ENCODE measurements at regions not wholly inside any gene's neighbourhood (a gene's known extent, or its start where the extent isn't known, plus 50 kb on each side); places are given as distances from the start of the nearest gene placed in this dataset.

DNA sequence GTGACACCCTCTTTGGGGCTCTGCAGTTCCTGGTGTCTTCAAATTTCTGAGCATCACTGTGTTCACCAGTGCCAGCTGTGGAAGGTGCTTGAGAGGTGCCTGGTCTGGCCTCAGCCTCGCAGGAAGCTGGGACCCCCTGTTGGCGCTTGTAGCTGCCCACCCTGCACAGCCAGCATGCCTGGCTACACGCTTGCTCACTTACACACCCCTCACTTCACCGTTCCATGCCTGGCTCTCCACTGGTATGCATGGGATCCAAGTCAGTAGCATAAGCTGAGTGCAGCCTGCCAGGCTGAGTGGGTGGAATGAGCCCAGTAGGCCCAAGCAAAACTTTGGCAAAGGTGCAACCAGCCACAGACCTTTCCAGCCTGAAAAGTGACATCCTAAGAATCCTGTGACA is 801.4 kb upstream of the PTPRD start:
- no peaks in the 10 kb centered on the region for H3K36me3 Mint-ChIP-seq
- H3K27me3 Mint-ChIP-seq = no peaks in the 10 kb centered on the region
- H3K4me3 Mint-ChIP-seq = no peak overlapping the region
- TF ChIP-seq, protein P1, sequence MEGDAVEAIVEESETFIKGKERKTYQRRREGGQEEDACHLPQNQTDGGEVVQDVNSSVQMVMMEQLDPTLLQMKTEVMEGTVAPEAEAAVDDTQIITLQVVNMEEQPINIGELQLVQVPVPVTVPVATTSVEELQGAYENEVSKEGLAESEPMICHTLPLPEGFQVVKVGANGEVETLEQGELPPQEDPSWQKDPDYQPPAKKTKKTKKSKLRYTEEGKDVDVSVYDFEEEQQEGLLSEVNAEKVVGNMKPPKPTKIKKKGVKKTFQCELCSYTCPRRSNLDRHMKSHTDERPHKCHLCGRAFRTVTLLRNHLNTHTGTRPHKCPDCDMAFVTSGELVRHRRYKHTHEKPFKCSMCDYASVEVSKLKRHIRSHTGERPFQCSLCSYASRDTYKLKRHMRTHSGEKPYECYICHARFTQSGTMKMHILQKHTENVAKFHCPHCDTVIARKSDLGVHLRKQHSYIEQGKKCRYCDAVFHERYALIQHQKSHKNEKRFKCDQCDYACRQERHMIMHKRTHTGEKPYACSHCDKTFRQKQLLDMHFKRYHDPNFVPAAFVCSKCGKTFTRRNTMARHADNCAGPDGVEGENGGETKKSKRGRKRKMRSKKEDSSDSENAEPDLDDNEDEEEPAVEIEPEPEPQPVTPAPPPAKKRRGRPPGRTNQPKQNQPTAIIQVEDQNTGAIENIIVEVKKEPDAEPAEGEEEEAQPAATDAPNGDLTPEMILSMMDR (conservative IDR thresholded peaks at IDR 0.05) = no peak
- no peak overlapping the region for H3K27ac Mint-ChIP-seq
- H3K9me3 Mint-ChIP-seq = no peaks in the 10 kb centered on the region
- no peaks in the 10 kb centered on the region for H3K4me1 Mint-ChIP-seq (ENCODE audit: unreplicated experiment)
- no peak for DNase-seq (ENCODE audit: extremely low spot score, unreplicated experiment)

DNA sequence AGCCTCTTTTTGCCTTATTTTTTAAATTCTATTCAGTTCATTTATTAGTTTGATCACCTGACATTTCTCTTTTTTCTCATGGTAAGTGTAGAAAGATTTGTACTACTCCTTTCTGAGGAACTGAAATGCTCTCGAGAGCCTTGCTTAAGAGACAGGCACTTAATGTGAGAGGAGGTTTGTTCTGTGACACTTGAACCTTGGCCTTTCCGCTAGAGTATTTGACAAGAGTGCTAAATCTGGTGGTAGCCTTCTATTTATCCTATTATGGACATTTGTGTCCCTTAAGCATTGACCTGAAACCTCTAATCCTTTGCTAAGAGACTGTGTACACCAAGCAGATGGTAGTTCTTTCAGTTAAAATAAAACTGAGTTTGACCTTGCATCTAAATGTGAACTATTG is 805.0 kb upstream of the PTPRD start:
- no peaks in the 10 kb centered on the region for H3K9me3 Mint-ChIP-seq
- no peak overlapping the region for H3K27ac Mint-ChIP-seq
- TF ChIP-seq, protein P1 (conservative IDR thresholded peaks at IDR 0.05) = no peak
- H3K4me3 Mint-ChIP-seq = no peak overlapping the region
- H3K36me3 Mint-ChIP-seq = no peaks in the 10 kb centered on the region
- DNase-seq (ENCODE audit: extremely low spot score, unreplicated experiment) = no peak
- H3K27me3 Mint-ChIP-seq = no peaks in the 10 kb centered on the region
- H3K4me1 Mint-ChIP-seq (ENCODE audit: unreplicated experiment) = no peaks in the 10 kb centered on the region

DNA sequence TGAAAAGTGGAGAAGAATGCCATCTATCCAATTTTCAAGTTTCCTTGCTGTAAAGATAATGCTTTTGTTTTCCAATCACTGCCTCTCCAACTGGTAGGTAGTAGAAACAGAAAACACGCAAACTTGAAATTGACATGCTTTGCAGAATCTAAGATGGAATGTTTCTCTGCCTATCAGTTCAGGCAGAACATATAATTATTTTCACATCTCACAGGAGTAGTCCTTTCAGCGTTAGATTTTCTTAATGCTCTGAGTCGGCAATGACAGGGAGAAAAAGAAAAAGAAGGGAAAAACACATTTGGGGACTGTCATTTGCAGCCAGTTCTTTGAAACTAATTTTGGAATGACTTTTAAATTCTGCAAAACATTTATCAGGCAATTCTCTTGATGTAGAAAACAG is 818.7 kb upstream of the PTPRD start:
- no peak for DNase-seq (ENCODE audit: extremely low spot score, unreplicated experiment)
- Mint-ChIP-seq H3K4me3 (no peak overlapping the region), H3K9me3 (no peaks in the 10 kb centered on the region), H3K27me3 (no peaks in the 10 kb centered on the region), H3K36me3 (no peaks in the 10 kb centered on the region), H3K27ac (no peak overlapping the region), H3K4me1 (ENCODE audit: unreplicated experiment) (no peaks in the 10 kb centered on the region)
- TF ChIP-seq, protein P1 (conservative IDR thresholded peaks at IDR 0.05) = no peak

DNA sequence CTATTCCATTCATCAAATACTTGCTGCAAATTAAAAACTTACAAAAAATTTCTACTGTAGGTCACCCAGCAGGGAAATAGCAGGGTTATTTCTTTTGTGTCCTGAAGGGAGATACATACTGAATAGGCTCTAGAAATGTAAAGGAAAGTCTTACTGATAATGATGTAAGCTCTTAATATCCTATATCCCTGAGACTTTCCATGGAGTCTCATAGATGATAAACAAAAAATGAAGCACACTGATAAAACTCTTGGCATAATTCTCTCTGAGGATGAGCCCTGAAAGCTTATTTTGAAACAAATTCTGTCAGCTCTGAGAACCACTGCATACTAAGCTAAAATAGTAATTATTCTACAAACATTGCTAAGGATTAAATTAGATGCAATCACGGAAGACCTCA is 819.6 kb upstream of the PTPRD start:
- Mint-ChIP-seq H3K36me3 (no peaks in the 10 kb centered on the region), H3K27ac (no peak overlapping the region), H3K27me3 (no peaks in the 10 kb centered on the region), H3K9me3 (no peaks in the 10 kb centered on the region), H3K4me1 (ENCODE audit: unreplicated experiment) (no peaks in the 10 kb centered on the region), H3K4me3 (no peak overlapping the region)
- DNase-seq (ENCODE audit: extremely low spot score, unreplicated experiment) = no peak
- TF ChIP-seq, protein P1 (conservative IDR thresholded peaks at IDR 0.05) = no peak

DNA sequence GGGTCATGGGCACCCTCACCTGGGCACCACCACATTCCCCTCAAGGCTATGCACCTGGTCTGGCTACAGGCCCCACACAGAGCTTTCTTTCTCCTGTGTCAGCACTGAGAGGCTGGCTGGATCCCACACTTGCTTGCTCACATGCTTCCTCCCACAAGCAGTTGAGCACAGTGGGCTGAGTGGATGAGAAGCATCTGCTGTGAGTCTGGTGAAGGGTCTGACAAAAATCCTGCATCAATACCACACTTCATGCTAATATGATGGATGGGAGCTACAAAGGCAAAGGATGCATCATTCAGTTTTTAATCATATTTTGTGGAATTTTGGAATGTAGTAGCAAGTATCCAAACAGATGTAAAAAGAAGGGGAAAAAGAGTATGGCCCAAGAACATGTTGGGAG is 830.8 kb upstream of the PTPRD start:
- TF ChIP-seq, protein P1 (conservative IDR thresholded peaks at IDR 0.05) = no peak
- Mint-ChIP-seq H3K36me3 (no peaks in the 10 kb centered on the region), H3K4me3 (no peak overlapping the region), H3K27me3 (no peaks in the 10 kb centered on the region), H3K27ac (no peak overlapping the region), H3K4me1 (ENCODE audit: unreplicated experiment) (no peaks in the 10 kb centered on the region), H3K9me3 (no peaks in the 10 kb centered on the region)
- no peak for DNase-seq (ENCODE audit: extremely low spot score, unreplicated experiment)

All from type B pancreatic cell (in vitro differentiated cells).